ENCODE measurements at regions not wholly inside any gene's neighbourhood (a gene's known extent, or its start where the extent isn't known, plus 50 kb on each side); places are given as distances from the start of the nearest gene placed in this dataset.

- TF ChIP-seq ZNF274 (IDR thresholded peaks at IDR 0.05; ENCODE audit: insufficient read depth, insufficient read length) (no peak), CEBPZ (IDR thresholded peaks at IDR 0.05; ENCODE audit: low read depth, low read length) (no peak), EGR1 (IDR thresholded peaks at IDR 0.05; ENCODE audit: borderline replicate concordance in 1 of 2, low read depth in 2 of 2, low read length in 2 of 2) (no peak), MYC (IDR thresholded peaks at IDR 0.05; ENCODE audit: insufficient read depth, insufficient read length, insufficient replicate concordance, low read length, severe bottlenecking) (no peak)
Measured at GRCh38 chr9:90259311-90260246, 383.0 kb downstream of the DIRAS2 start (continued).

GRCh38 chr9:90261698-90262097 lies 380.9 kb downstream of the DIRAS2 start:
- RAD21 ChIA-PET (ENCODE audit: unreplicated experiment), result no interaction called here
- Histone ChIP-seq H3K27me3 (replicated peaks in 1 of 2; ENCODE audit: control insufficient read depth in 2 of 2, insufficient read depth in 2 of 2, low read length in 1 of 2) (no peaks in the 10 kb centered on the region; a peak in 1 of 4 replicates), H3K9me3 (replicated peaks; ENCODE audit: control insufficient read depth, insufficient read depth, low read length) (peaks cover 1% of the 10 kb centered on the region; the same call in 1 of the 3 replicates), H3K9ac (ENCODE audit: control insufficient read depth, insufficient read depth, low read length) (no peak overlapping the region), H3K4me2 (ENCODE audit: control insufficient read depth, insufficient read depth) (no peak overlapping the region), H3K4me3 (no peak overlapping the region), H3K4me1 (ENCODE audit: control insufficient read depth, insufficient read depth, low read length) (peaks cover 4% of the 10 kb centered on the region; the same call in 1 of the 2 replicates), H3K79me2 (ENCODE audit: control insufficient read depth, insufficient read depth, low read length) (no peaks in the 10 kb centered on the region), H3K27ac (ENCODE audit: control insufficient read depth, insufficient read depth) (no peak overlapping the region), H3K36me3 (ENCODE audit: control insufficient read depth in 2 of 2, insufficient read depth in 2 of 2, low read length in 1 of 2) (no peaks in the 10 kb centered on the region), H2AFZ (ENCODE audit: control insufficient read depth, low read depth, low read length) (no peak overlapping the region), H4K20me1 (ENCODE audit: control insufficient read depth, insufficient read depth) (no peaks in the 10 kb centered on the region)
- WGBS (ENCODE audit: insufficient coverage, insufficient replicate concordance, low lambda C conversion rate, missing lambda C conversion rate), result 28% methylated on average over 2 of the region's 2 CpGs
- in situ Hi-C loops (cut with MboI), result no loop called here
- no peak for ATAC-seq
- no peak for FAIRE-seq
- CTCF ChIA-PET, result no interaction called here
- intact Hi-C loops (cut with micrococcal nuclease; ENCODE audit: unreplicated experiment), result no loop called here
- TF ChIP-seq RBBP5 (conservative IDR thresholded peaks at IDR 0.05) (no peak), IKZF2 (IDR thresholded peaks at IDR 0.05) (no peak), HDAC2 (IDR thresholded peaks at IDR 0.05) (no peak), MTA3 (IDR thresholded peaks at IDR 0.05; ENCODE audit: borderline replicate concordance, low read length) (no peak), IKZF1 (conservative IDR thresholded peaks at IDR 0.05) (no peak), BHLHE40 (IDR thresholded peaks at IDR 0.05; ENCODE audit: borderline replicate concordance in 1 of 2, low read depth in 2 of 2, low read length in 1 of 2) (no peak), POLR2A (IDR thresholded peaks at IDR 0.05; ENCODE audit: low read depth, low read length) (no peak), RB1 (IDR thresholded peaks at IDR 0.05; ENCODE audit: borderline replicate concordance) (no peak)
- no peak for DNase-seq (ENCODE audit: low read depth, low spot score)
- POLR2A ChIA-PET, result no interaction called here
- SMC1A ChIA-PET (ENCODE audit: uncharacterized antibody, unreplicated experiment), result no interaction called here
- no TSS peak for BruUV-seq (replicated peaks)
